Spleen (tissue), 7 donors: ENCODE measurements at regions not wholly inside any gene's neighbourhood (a gene's known extent, or its start where the extent isn't known, plus 50 kb on each side); places are given as distances from the start of the nearest gene placed in this dataset.

Experiments
- POLR2A ChIP-seq, 3 donors: fragments of 450-650 bp; IDR thresholded peaks; one replicate each; pipeline ENCODE4 v1.5.1; 2017; ENCODE audit warnings: antibody characterized with exemption in 3 of 3, mild to moderate bottlenecking in 1 of 3
- TF ChIP-seq, protein P1 (sequence below), 11 experiments: fragments of 200-600 bp in 7 of 11; fragments of 450-650 bp in 4 of 11; sonication (generic) in 4 of 11; IDR thresholded peaks in 8 of 11; conservative IDR thresholded peaks in 3 of 11; 1 replicate in 7 of 11; 2 replicates in 4 of 11; pipeline versions ENCODE4 v1.4.0 to v1.8.0; 2016 to 2021; ENCODE audit warnings: antibody characterized with exemption in 11 of 11, inconsistent platforms in 4 of 11, mild to moderate bottlenecking in 1 of 11
- donor health status: DM: no; HTN: no; CAD: no; lungs with moderate emphysema.
- donor health status: DM: no; HTN: no; CAD: no.
- donor health status: DM: no; HTN: no; CAD: no.

DNA sequence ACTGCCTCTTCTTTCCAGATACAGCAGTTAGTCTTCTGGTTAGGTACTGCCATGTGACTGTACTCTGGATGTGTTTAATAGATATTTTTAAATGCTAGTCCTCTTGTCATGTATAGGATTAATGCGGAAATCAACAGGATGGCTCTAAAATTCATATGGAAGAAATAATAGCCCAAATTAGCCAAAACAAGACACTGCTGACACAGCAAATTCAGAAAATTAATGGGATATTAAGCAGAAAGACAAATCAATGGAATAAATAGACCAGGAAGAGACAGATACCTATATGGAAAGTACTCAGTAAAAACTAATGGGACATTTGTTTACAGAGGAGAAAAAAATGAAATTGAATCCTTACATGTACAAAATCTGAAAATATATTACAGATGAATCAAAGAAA is 679.3 kb upstream of the PCDH20 start:
- TF ChIP-seq, protein P1, sequence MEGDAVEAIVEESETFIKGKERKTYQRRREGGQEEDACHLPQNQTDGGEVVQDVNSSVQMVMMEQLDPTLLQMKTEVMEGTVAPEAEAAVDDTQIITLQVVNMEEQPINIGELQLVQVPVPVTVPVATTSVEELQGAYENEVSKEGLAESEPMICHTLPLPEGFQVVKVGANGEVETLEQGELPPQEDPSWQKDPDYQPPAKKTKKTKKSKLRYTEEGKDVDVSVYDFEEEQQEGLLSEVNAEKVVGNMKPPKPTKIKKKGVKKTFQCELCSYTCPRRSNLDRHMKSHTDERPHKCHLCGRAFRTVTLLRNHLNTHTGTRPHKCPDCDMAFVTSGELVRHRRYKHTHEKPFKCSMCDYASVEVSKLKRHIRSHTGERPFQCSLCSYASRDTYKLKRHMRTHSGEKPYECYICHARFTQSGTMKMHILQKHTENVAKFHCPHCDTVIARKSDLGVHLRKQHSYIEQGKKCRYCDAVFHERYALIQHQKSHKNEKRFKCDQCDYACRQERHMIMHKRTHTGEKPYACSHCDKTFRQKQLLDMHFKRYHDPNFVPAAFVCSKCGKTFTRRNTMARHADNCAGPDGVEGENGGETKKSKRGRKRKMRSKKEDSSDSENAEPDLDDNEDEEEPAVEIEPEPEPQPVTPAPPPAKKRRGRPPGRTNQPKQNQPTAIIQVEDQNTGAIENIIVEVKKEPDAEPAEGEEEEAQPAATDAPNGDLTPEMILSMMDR (IDR thresholded peaks at IDR 0.05 in 8 of 11, conservative IDR thresholded peaks at IDR 0.05 in 3 of 11): no peak
- TF ChIP-seq POLR2A (IDR thresholded peaks at IDR 0.05): no peak
